DOHH2 (cell line): ENCODE measurements at regions not wholly inside any gene's neighbourhood (a gene's known extent, or its start where the extent isn't known, plus 50 kb on each side); places are given as distances from the start of the nearest gene placed in this dataset.

Source experiments
- H3F3A ChIP-seq: fragments of 200-600 bp; sonication (generic), shearing (Covaris generic); 2 replicates; pipeline ENCODE4 v1.6.0; 2016; ENCODE audit warnings: antibody characterized with exemption, mild to moderate bottlenecking; ENCODE audit not compliant: control insufficient read depth, insufficient read depth
- H3K27ac ChIP-seq: fragments of 200-600 bp; sonication (generic); 2 replicates; pipeline ENCODE4 v1.5.1; 2014; ENCODE audit warnings: low read depth, mild to moderate bottlenecking, low read length, moderate library complexity
- H3K27me3 ChIP-seq: fragments of 200-600 bp; sonication (generic); 2 replicates; pipeline ENCODE4 v1.6.1; 2014; ENCODE audit warnings: mild to moderate bottlenecking, low read length, mixed read lengths; ENCODE audit not compliant: control insufficient read depth
- H3K36me3 ChIP-seq: fragments of 200-600 bp; sonication (generic); 2 replicates; pipeline ENCODE4 v1.6.1; 2014; ENCODE audit warnings: mild to moderate bottlenecking, low read length, moderate library complexity, mixed read lengths; ENCODE audit not compliant: control insufficient read depth
- H3K4me1 ChIP-seq: fragments of 200-600 bp; sonication (generic); 2 replicates; pipeline ENCODE4 v1.6.1; 2014; ENCODE audit warnings: mild to moderate bottlenecking, low read length, mixed read lengths; ENCODE audit not compliant: control insufficient read depth
- H3K4me2 ChIP-seq: fragments of 200-600 bp; sonication (generic); 2 replicates; pipeline ENCODE4 v1.6.0; 2014; ENCODE audit warnings: mild to moderate bottlenecking, low read length, moderate library complexity
- H3K4me3 ChIP-seq: fragments of 200-600 bp; sonication (generic); 2 replicates; pipeline ENCODE4 v1.5.1; 2014; ENCODE audit warnings: mild to moderate bottlenecking, low read length, mixed read lengths
- H3K79me2 ChIP-seq: fragments of 200-600 bp; sonication (generic); 2 replicates; pipeline ENCODE4 v1.6.1; 2014; ENCODE audit warnings: mild to moderate bottlenecking, low read length, mixed read lengths; ENCODE audit not compliant: control insufficient read depth
- H3K9me2 ChIP-seq: fragments of 200-600 bp; sonication (generic); replicated peaks from 2 replicates; pipeline ENCODE4 v1.6.1; 2014; ENCODE audit warnings: mild to moderate bottlenecking, low read length, mixed read lengths; ENCODE audit not compliant: control insufficient read depth
- H3K9me3 ChIP-seq: fragments of 200-600 bp; sonication (generic); 2 replicates; pipeline ENCODE4 v1.6.1; 2014; ENCODE audit warnings: antibody characterized with exemption, low read length, mixed read lengths; ENCODE audit not compliant: control insufficient read depth, insufficient read depth
- H4K20me1 ChIP-seq: fragments of 200-600 bp; sonication (generic); 2 replicates; pipeline ENCODE4 v1.6.0; 2014; ENCODE audit warnings: low read depth, mild to moderate bottlenecking, antibody characterized with exemption, low read length, moderate library complexity; ENCODE audit not compliant: control insufficient read depth, insufficient read depth
- CTCF ChIP-seq: fragments of 200-600 bp; sonication (generic); IDR thresholded peaks from one replicate; pipeline ENCODE4 v1.5.1; 2014; ENCODE audit warnings: antibody characterized with exemption, mild to moderate bottlenecking, low read depth, low read length; ENCODE audit not compliant: poor library complexity, severe bottlenecking
- EZH2phosphoT487 ChIP-seq: fragments of 200-600 bp; sonication (generic); IDR thresholded peaks from 2 replicates; pipeline ENCODE4 v1.6.1; 2017; ENCODE audit warnings: borderline replicate concordance, mild to moderate bottlenecking, antibody characterized with exemption, low read length, moderate library complexity, mixed read lengths

- H3F3A ChIP-seq, result no peaks in the 10 kb centered on the region
- no peak for TF ChIP-seq EZH2phosphoT487
- TF ChIP-seq CTCF, result no peak
These were observed 1743.0 kb upstream of the TENM3 start for GRCh38 chr4:180500154-180500553.

DNA sequence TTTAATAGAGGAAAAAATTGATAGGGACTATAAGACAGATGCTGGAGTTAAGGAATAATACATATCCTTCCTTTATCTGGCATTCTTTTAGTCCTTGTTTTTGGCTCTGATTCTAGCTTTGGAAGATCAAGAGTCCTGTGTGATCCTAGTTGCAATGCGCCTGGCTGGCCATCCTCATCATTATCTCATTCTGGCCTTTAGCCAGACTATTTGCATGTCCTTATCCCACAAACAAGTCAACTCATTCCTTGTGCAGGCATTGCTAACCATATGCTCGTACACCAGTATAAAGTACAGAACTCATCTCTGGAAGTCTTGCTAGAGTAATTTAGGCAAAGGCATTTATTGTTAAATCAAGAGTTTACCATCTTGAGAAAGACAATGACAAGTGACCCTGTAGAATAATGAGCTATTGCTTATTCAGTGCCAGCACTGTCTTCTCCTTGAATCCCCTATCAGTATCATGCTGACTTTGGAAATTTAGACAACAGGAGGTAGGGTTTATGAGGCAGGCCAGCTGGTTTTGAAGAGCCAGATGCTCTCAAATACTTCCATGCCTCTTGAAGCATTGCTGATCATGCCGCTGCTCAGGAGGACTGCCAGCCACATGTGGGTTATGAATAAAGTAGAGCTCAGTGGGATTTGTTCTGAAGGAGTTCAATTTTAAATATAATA lies 1730.3 kb upstream of the TENM3 start:
- Histone ChIP-seq H3K79me2 (no peaks in the 10 kb centered on the region), H3K9me3 (no peaks in the 10 kb centered on the region)
- TF ChIP-seq EZH2phosphoT487 (no peak), CTCF (no peak)

More at GRCh38 chr4:180500154-180500553, 1743.0 kb upstream of the TENM3 start:
- Histone ChIP-seq H3K4me1 (no peaks in the 10 kb centered on the region), H3K36me3 (no peaks in the 10 kb centered on the region), H3K4me3 (no peak overlapping the region), H3K9me2 (no peaks in the 10 kb centered on the region), H3K79me2 (no peaks in the 10 kb centered on the region), H3K27me3 (no peaks in the 10 kb centered on the region), H3K9me3 (no peaks in the 10 kb centered on the region), H4K20me1 (no peaks in the 10 kb centered on the region), H3K4me2 (no peak overlapping the region), H3K27ac (no peak overlapping the region)

GRCh38 chr4:180518906-180519305 lies 1724.3 kb upstream of the TENM3 start:
- H3K27me3 ChIP-seq, result no peaks in the 10 kb centered on the region
- no peak overlapping the region for H3K4me3 ChIP-seq
- no peaks in the 10 kb centered on the region for H3K79me2 ChIP-seq
- no peak overlapping the region for H3K4me2 ChIP-seq
- H3K9me2 ChIP-seq, result no peaks in the 10 kb centered on the region
- no peaks in the 10 kb centered on the region for H3K9me3 ChIP-seq
- H3K27ac ChIP-seq, result no peak overlapping the region
- no peaks in the 10 kb centered on the region for H4K20me1 ChIP-seq
- H3K4me1 ChIP-seq, result no peaks in the 10 kb centered on the region
- no peaks in the 10 kb centered on the region for H3F3A ChIP-seq
- H3K36me3 ChIP-seq, result no peaks in the 10 kb centered on the region
- TF ChIP-seq CTCF, result no peak
- no peak for TF ChIP-seq EZH2phosphoT487

More for the DNA sequence above, 1730.3 kb upstream of the TENM3 start:
- H3K36me3 ChIP-seq, result no peaks in the 10 kb centered on the region
- no peaks in the 10 kb centered on the region for H3K9me2 ChIP-seq
- no peaks in the 10 kb centered on the region for H3K27me3 ChIP-seq
- H3K4me2 ChIP-seq, result no peak overlapping the region
- H3K4me1 ChIP-seq, result no peaks in the 10 kb centered on the region
- no peaks in the 10 kb centered on the region for H3F3A ChIP-seq
- H4K20me1 ChIP-seq, result no peaks in the 10 kb centered on the region
- no peak overlapping the region for H3K27ac ChIP-seq
- H3K4me3 ChIP-seq, result no peak overlapping the region
